ENCODE measurements at regions not wholly inside any gene's neighbourhood (a gene's known extent, or its start where the extent isn't known, plus 50 kb on each side); places are given as distances from the start of the nearest gene placed in this dataset.

- DNase-seq (ENCODE audit: low read depth in 1 of 2, low spot score in 1 of 2): no peak
- no peaks in the 10 kb centered on the region for H3K36me3 ChIP-seq
- no peak for TF ChIP-seq CTCF (IDR thresholded peaks at IDR 0.05; ENCODE audit: low read depth, low read length)
- H3K27me3 ChIP-seq: no peaks in the 10 kb centered on the region
- no peak overlapping the region for H3K27ac ChIP-seq
- no peak overlapping the region for H3K4me3 ChIP-seq
- no peaks in the 10 kb centered on the region for H3K9me3 ChIP-seq (ENCODE audit: low read depth)
- H3K4me1 ChIP-seq (ENCODE audit: low read depth): peaks cover 20% of the 10 kb centered on the region
Observed at GRCh38 chr18:41462946-41463345, 492.1 kb upstream of the PIK3C3 start.

- Histone ChIP-seq H3K27me3 (no peaks in the 10 kb centered on the region), H3K27ac (no peak overlapping the region), H3K4me3 (no peak overlapping the region), H3K4me1 (ENCODE audit: low read depth) (peaks cover 20% of the 10 kb centered on the region), H3K36me3 (no peaks in the 10 kb centered on the region), H3K9me3 (ENCODE audit: low read depth) (no peaks in the 10 kb centered on the region)
- no peak for TF ChIP-seq CTCF (IDR thresholded peaks at IDR 0.05; ENCODE audit: low read depth, low read length)
- no peak for DNase-seq (ENCODE audit: low read depth in 1 of 2, low spot score in 1 of 2)
Observed at GRCh38 chr18:41461114-41461513, 493.9 kb upstream of the PIK3C3 start.

GRCh38 chr18:41459656-41460055 is 495.4 kb upstream of the PIK3C3 start:
- Histone ChIP-seq H3K27me3 (no peaks in the 10 kb centered on the region), H3K9me3 (ENCODE audit: low read depth) (no peaks in the 10 kb centered on the region), H3K4me3 (no peak overlapping the region), H3K4me1 (ENCODE audit: low read depth) (peaks cover 15% of the 10 kb centered on the region), H3K36me3 (no peaks in the 10 kb centered on the region), H3K27ac (no peak overlapping the region)
- no peak for TF ChIP-seq CTCF (IDR thresholded peaks at IDR 0.05; ENCODE audit: low read depth, low read length)
- peak; percentile 10 to 11 for DNase-seq (ENCODE audit: low read depth in 1 of 2, low spot score in 1 of 2)

GRCh38 chr18:41458376-41458775 is 496.7 kb upstream of the PIK3C3 start:
- Histone ChIP-seq H3K27ac (no peak overlapping the region), H3K4me3 (no peak overlapping the region), H3K27me3 (no peaks in the 10 kb centered on the region), H3K4me1 (ENCODE audit: low read depth) (peaks cover 15% of the 10 kb centered on the region), H3K36me3 (no peaks in the 10 kb centered on the region), H3K9me3 (ENCODE audit: low read depth) (no peaks in the 10 kb centered on the region)
- no peak for DNase-seq (ENCODE audit: low read depth in 1 of 2, low spot score in 1 of 2)
- no peak for TF ChIP-seq CTCF (IDR thresholded peaks at IDR 0.05; ENCODE audit: low read depth, low read length)

- no peak for TF ChIP-seq CTCF (IDR thresholded peaks at IDR 0.05; ENCODE audit: low read depth, low read length)
- Histone ChIP-seq H3K27ac (no peak overlapping the region), H3K9me3 (ENCODE audit: low read depth) (no peaks in the 10 kb centered on the region), H3K4me3 (no peak overlapping the region), H3K4me1 (ENCODE audit: low read depth) (peaks cover 15% of the 10 kb centered on the region), H3K36me3 (no peaks in the 10 kb centered on the region), H3K27me3 (no peaks in the 10 kb centered on the region)
- DNase-seq (ENCODE audit: low read depth in 1 of 2, low spot score in 1 of 2): no peak
Observed at GRCh38 chr18:41457765-41458326, 497.2 kb upstream of the PIK3C3 start.

- H3K36me3 ChIP-seq: no peaks in the 10 kb centered on the region
- peaks cover 15% of the 10 kb centered on the region for H3K4me1 ChIP-seq (ENCODE audit: low read depth)
- TF ChIP-seq CTCF (IDR thresholded peaks at IDR 0.05; ENCODE audit: low read depth, low read length): no peak
- H3K27me3 ChIP-seq: no peaks in the 10 kb centered on the region
- H3K4me3 ChIP-seq: no peak overlapping the region
- no peaks in the 10 kb centered on the region for H3K9me3 ChIP-seq (ENCODE audit: low read depth)
- no peak for DNase-seq (ENCODE audit: low read depth in 1 of 2, low spot score in 1 of 2)
- no peak overlapping the region for H3K27ac ChIP-seq
Observed at GRCh38 chr18:41456831-41457230, 498.2 kb upstream of the PIK3C3 start.

Measured in cardiac muscle cell (in vitro differentiated cells and primary cell).